Activated T-helper 2 cell treated with anti-CD3 and anti-CD28 coated beads, Interferon-gamma antibody, Interleukin-2, Interleukin-4, amounts not matched to agents 10 μg/mL and 5 μg/mL and 100 μg/mL, durations not matched to agents 14 hours and 24 hours and 36 hours (primary cell): ENCODE measurements at regions not wholly inside any gene's neighbourhood (a gene's known extent, or its start where the extent isn't known, plus 50 kb on each side); places are given as distances from the start of the nearest gene placed in this dataset.

Experiments used
- DNase-seq: peaks from one replicate; pipeline ENCODE4 v3.0.0; 2021; ENCODE audit warnings: low spot score
- H3K27ac Mint-ChIP-seq: one replicate; pipeline ENCODE4 v1.8.0; 2021; ENCODE audit warnings: mixed read lengths
- H3K27me3 Mint-ChIP-seq: one replicate; pipeline ENCODE4 v1.8.0; 2021; ENCODE audit warnings: low read depth, mixed read lengths
- H3K36me3 Mint-ChIP-seq: one replicate; pipeline ENCODE4 v1.8.0; 2021; ENCODE audit warnings: low read depth, mixed read lengths
- H3K4me1 Mint-ChIP-seq: one replicate; pipeline ENCODE4 v1.8.0; 2021; ENCODE audit warnings: low read depth, mixed read lengths
- H3K4me3 Mint-ChIP-seq: one replicate; pipeline ENCODE4 v1.8.0; 2021; ENCODE audit warnings: low read depth, mild to moderate bottlenecking, moderate library complexity, mixed read lengths
- H3K9me3 Mint-ChIP-seq: one replicate; pipeline ENCODE4 v1.8.0; 2021; ENCODE audit warnings: mixed read lengths
- intact Hi-C: fragments of 100-400 bp; cut with micrococcal nuclease; formaldehyde crosslinking; loops from one replicate; pipeline ENCODE4 v1.15.1; 2023

- no peaks in the 10 kb centered on the region for H3K27me3 Mint-ChIP-seq
- H3K4me3 Mint-ChIP-seq: no peak overlapping the region
- DNase-seq: no peak
- no peaks in the 10 kb centered on the region for H3K9me3 Mint-ChIP-seq
- H3K36me3 Mint-ChIP-seq: no peaks in the 10 kb centered on the region
- no peaks in the 10 kb centered on the region for H3K4me1 Mint-ChIP-seq
- intact Hi-C loops: no loop called here
- no peak overlapping the region for H3K27ac Mint-ChIP-seq
Observed at GRCh38 chr4:163757219-163757618, 262.7 kb downstream of the TMA16 start.

DNA sequence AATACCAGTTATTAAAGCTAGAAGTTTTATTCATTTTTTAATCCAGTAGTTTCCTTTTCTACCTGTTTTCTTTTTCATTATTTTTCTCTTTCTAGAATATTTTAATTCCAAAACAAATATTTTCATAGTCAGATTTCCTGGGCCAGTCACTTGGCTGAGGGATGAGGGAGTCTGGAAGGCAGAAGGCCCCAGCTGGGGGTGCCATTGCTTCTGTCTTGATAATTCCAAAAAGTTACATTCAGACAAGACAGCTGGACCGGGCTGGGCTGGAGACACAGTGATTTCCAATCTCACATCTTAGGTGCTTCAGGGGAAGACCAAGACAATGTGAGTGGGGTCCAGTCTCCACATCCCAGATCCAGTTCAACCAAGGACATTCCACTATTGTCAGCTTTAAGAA is 263.5 kb downstream of the TMA16 start:
- Mint-ChIP-seq H3K4me3 (no peak overlapping the region), H3K4me1 (no peaks in the 10 kb centered on the region), H3K36me3 (no peaks in the 10 kb centered on the region), H3K27me3 (no peaks in the 10 kb centered on the region), H3K9me3 (no peaks in the 10 kb centered on the region), H3K27ac (no peak overlapping the region)
- intact Hi-C loops: no loop called here
- no peak for DNase-seq

- DNase-seq: no peak
- Mint-ChIP-seq H3K36me3 (no peaks in the 10 kb centered on the region), H3K4me1 (no peaks in the 10 kb centered on the region), H3K27me3 (no peaks in the 10 kb centered on the region), H3K4me3 (no peak overlapping the region), H3K27ac (no peak overlapping the region), H3K9me3 (no peaks in the 10 kb centered on the region)
- intact Hi-C loops: no loop called here
Observed at GRCh38 chr4:163762741-163763140, 268.3 kb downstream of the TMA16 start.

DNA sequence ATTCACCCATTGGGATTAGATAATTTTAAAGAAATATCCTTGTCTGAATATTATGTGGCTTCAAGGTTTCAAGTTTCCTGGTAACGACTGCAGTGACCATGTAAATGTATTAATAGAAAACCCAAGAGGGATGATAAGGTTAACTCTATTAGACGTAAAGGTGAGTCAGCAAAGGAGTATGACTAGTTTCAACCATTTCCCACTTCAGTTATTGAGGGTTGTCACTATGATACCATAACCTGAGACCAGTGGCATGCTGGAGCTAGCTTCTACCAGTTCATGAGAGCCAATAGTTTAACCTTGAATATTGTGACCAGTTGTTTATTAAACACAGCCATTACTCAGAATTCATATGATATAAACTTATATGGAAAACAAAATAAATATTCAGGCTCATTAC is 270.1 kb downstream of the TMA16 start:
- intact Hi-C loops: no loop called here
- no peak overlapping the region for H3K4me3 Mint-ChIP-seq
- no peaks in the 10 kb centered on the region for H3K27me3 Mint-ChIP-seq
- DNase-seq: no peak
- H3K4me1 Mint-ChIP-seq: no peaks in the 10 kb centered on the region
- H3K27ac Mint-ChIP-seq: no peak overlapping the region
- H3K36me3 Mint-ChIP-seq: no peaks in the 10 kb centered on the region
- H3K9me3 Mint-ChIP-seq: no peaks in the 10 kb centered on the region

DNA sequence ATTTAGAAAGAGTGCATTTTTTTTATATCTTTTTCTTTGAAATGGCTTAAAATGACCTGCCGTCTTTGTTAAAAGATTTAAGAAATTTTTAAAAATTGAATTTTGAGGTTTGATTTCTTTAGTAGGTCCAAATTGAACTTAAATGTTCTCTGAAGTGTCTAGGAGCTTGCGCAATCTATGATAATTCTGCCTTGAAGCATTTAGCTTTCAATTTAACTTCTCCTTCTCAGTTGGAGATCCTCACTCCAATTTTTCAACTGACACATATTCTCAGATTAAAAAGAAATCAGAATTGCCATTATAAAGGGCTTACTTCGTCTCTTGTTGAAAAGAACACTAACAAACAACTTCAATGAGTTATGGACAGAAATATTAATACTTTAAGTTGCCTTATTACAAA is 273.5 kb downstream of the TMA16 start:
- Mint-ChIP-seq H3K4me3 (no peak overlapping the region), H3K9me3 (no peaks in the 10 kb centered on the region), H3K36me3 (no peaks in the 10 kb centered on the region), H3K4me1 (no peaks in the 10 kb centered on the region), H3K27me3 (no peaks in the 10 kb centered on the region), H3K27ac (no peak overlapping the region)
- DNase-seq: no peak
- intact Hi-C loops: no loop called here

- Mint-ChIP-seq H3K4me1 (no peaks in the 10 kb centered on the region), H3K27me3 (no peaks in the 10 kb centered on the region), H3K9me3 (no peaks in the 10 kb centered on the region), H3K36me3 (no peaks in the 10 kb centered on the region), H3K27ac (no peak overlapping the region), H3K4me3 (no peak overlapping the region)
- intact Hi-C loops: no loop called here
- no peak for DNase-seq
Observed at GRCh38 chr4:163772238-163772637, 277.7 kb downstream of the TMA16 start.

DNA sequence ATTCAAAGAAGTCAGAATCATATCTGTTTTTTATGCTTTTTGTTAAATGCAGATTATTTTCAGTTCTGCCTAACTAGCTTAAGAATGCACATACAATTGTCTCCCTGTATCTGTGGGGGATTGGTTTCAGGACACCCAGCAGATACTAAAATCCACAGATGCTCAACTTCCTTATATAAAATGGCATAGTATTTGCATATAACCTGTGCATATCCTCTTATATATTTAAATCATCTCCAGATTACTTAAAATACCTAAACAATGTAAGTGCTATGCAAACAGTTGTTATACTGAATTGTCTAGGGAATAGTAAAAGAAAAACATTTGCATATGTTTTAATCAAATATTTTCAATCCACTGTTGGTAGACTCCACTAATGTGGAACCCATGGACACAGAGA is 279.4 kb downstream of the TMA16 start:
- Mint-ChIP-seq H3K4me1 (no peaks in the 10 kb centered on the region), H3K36me3 (no peaks in the 10 kb centered on the region), H3K9me3 (no peaks in the 10 kb centered on the region), H3K27me3 (no peaks in the 10 kb centered on the region), H3K4me3 (no peak overlapping the region), H3K27ac (no peak overlapping the region)
- no peak for DNase-seq
- intact Hi-C loops: no loop called here

DNA sequence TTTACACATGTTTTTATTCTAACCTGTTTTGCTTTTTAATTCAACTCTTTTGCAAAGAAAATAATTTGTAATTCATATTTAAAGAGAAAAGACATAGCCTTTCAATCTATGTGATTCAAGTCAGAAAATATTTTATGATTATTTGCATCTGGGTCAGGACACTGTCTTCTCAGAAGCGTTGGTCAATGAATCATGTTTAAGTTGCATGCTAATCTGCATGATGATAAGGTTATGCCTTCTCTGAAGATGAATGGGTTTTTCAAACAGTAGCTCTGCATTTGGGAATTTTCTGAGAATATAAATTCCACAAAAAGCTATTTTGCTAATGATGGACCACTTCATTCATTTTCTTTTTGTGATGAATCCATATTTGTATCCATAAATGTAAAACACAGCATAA is 282.5 kb downstream of the TMA16 start:
- no peak overlapping the region for H3K4me3 Mint-ChIP-seq
- no peaks in the 10 kb centered on the region for H3K4me1 Mint-ChIP-seq
- H3K36me3 Mint-ChIP-seq: no peaks in the 10 kb centered on the region
- H3K27ac Mint-ChIP-seq: no peak overlapping the region
- intact Hi-C loops: no loop called here
- no peaks in the 10 kb centered on the region for H3K27me3 Mint-ChIP-seq
- no peaks in the 10 kb centered on the region for H3K9me3 Mint-ChIP-seq
- no peak for DNase-seq

DNA sequence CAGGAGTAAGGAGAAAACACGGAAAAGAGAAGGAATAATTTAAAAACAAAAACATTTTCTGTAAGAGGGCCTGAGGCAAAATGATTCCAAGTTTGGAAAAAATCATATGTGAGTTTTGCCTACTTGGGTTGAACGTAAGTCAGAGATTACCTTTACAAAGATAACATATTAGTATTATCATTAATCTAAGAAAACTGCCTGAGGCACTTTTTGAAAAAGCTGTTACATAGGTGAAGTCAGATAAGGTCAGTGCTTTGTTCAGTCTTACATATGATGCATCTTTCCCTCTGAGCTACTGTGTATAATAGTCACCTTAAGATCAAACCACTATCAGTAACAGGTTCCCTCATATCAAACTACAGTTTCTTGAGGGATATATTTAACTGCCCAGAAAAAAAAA is 287.2 kb downstream of the TMA16 start:
- no peak for DNase-seq
- intact Hi-C loops: no loop called here
- Mint-ChIP-seq H3K4me1 (no peaks in the 10 kb centered on the region), H3K27me3 (no peaks in the 10 kb centered on the region), H3K9me3 (no peaks in the 10 kb centered on the region), H3K36me3 (no peaks in the 10 kb centered on the region), H3K4me3 (no peak overlapping the region), H3K27ac (no peak overlapping the region)

GRCh38 chr4:163790231-163790630 is 295.7 kb downstream of the TMA16 start:
- no peak overlapping the region for H3K27ac Mint-ChIP-seq
- H3K4me3 Mint-ChIP-seq: no peak overlapping the region
- intact Hi-C loops: no loop called here

GRCh38 chr4:163795885-163796284 is 301.4 kb downstream of the TMA16 start:
- Mint-ChIP-seq H3K4me3 (no peak overlapping the region), H3K27ac (no peak overlapping the region), H3K4me1 (no peaks in the 10 kb centered on the region), H3K9me3 (no peaks in the 10 kb centered on the region), H3K36me3 (no peaks in the 10 kb centered on the region), H3K27me3 (no peaks in the 10 kb centered on the region)
- intact Hi-C loops: no loop called here
- no peak for DNase-seq

More at GRCh38 chr4:163790231-163790630, 295.7 kb downstream of the TMA16 start:
- H3K9me3 Mint-ChIP-seq: no peaks in the 10 kb centered on the region
- H3K4me1 Mint-ChIP-seq: no peaks in the 10 kb centered on the region
- H3K36me3 Mint-ChIP-seq: no peaks in the 10 kb centered on the region
- no peaks in the 10 kb centered on the region for H3K27me3 Mint-ChIP-seq
- DNase-seq: no peak

- Mint-ChIP-seq H3K4me1 (no peaks in the 10 kb centered on the region), H3K9me3 (no peaks in the 10 kb centered on the region), H3K4me3 (no peak overlapping the region), H3K27ac (no peak overlapping the region), H3K36me3 (no peaks in the 10 kb centered on the region), H3K27me3 (no peaks in the 10 kb centered on the region)
- intact Hi-C loops: no loop called here
- DNase-seq: no peak
Observed at GRCh38 chr4:163804001-163804400, 309.5 kb downstream of the TMA16 start.

DNA sequence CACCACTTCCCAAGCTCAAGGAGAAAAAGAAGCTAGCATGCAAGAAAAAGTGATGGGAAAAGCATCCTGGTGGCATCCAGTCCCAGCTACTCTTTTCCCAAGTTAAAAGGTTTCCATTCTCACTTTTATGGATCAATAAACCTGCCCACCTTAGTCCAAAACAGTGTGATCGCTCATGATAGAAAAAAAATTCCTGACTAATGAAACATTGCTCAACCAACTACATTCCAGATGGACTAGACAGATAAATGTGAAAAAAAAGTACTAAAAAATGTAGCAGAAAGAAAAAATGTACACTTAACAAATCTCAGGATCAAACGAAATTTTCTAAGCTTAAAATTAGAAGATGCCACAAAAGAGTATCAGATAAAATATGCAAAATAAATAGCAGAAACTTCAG is 312.2 kb downstream of the TMA16 start:
- intact Hi-C loops: no loop called here

GRCh38 chr4:163808011-163808410 is 313.5 kb downstream of the TMA16 start:
- Mint-ChIP-seq H3K4me1 (no peaks in the 10 kb centered on the region), H3K27me3 (no peaks in the 10 kb centered on the region), H3K36me3 (no peaks in the 10 kb centered on the region), H3K9me3 (no peaks in the 10 kb centered on the region), H3K4me3 (no peak overlapping the region), H3K27ac (no peak overlapping the region)
- no peak for DNase-seq
- intact Hi-C loops: no loop called here

More for the DNA sequence above, 312.2 kb downstream of the TMA16 start:
- no peak for DNase-seq
- H3K27me3 Mint-ChIP-seq: no peaks in the 10 kb centered on the region
- no peak overlapping the region for H3K4me3 Mint-ChIP-seq
- H3K27ac Mint-ChIP-seq: no peak overlapping the region
- H3K4me1 Mint-ChIP-seq: no peaks in the 10 kb centered on the region
- no peaks in the 10 kb centered on the region for H3K9me3 Mint-ChIP-seq
- no peaks in the 10 kb centered on the region for H3K36me3 Mint-ChIP-seq
